ENCODE measurements at regions not wholly inside any gene's neighbourhood (a gene's known extent, or its start where the extent isn't known, plus 50 kb on each side); places are given as distances from the start of the nearest gene placed in this dataset.

GRCh38 chrX:134741746-134742145, 55.3 kb downstream of the PABIR2 start:
- TF ChIP-seq FOXP2 (optimal IDR thresholded peaks at IDR 0.05; ENCODE audit: borderline replicate concordance, extremely low read depth, extremely low read length, insufficient read depth) (no peak), POLR2AphosphoS5 (IDR thresholded peaks at IDR 0.05; ENCODE audit: low read depth, low read length) (no peak), TAF1 (IDR thresholded peaks at IDR 0.05; ENCODE audit: borderline replicate concordance, insufficient read depth, low read length) (no peak), REST (IDR thresholded peaks at IDR 0.05; ENCODE audit: insufficient read depth in 1 of 2, low read depth in 2 of 2, low read length in 2 of 2) (no peak), SIN3A (IDR thresholded peaks at IDR 0.05; ENCODE audit: borderline replicate concordance, insufficient read depth, low read length) (no peak)

- TF ChIP-seq SIN3A (IDR thresholded peaks at IDR 0.05; ENCODE audit: borderline replicate concordance, insufficient read depth, low read length) (no peak), POLR2AphosphoS5 (IDR thresholded peaks at IDR 0.05; ENCODE audit: low read depth, low read length) (no peak), FOXP2 (optimal IDR thresholded peaks at IDR 0.05; ENCODE audit: borderline replicate concordance, extremely low read depth, extremely low read length, insufficient read depth) (no peak), REST (IDR thresholded peaks at IDR 0.05; ENCODE audit: insufficient read depth in 1 of 2, low read depth in 2 of 2, low read length in 2 of 2) (no peak)
Observed at GRCh38 chrX:134738986-134739740, 57.8 kb downstream of the PABIR2 start.

- no peak for TF ChIP-seq TAF1 (IDR thresholded peaks at IDR 0.05; ENCODE audit: borderline replicate concordance, insufficient read depth, low read length)
- no peak for TF ChIP-seq FOXP2 (optimal IDR thresholded peaks at IDR 0.05; ENCODE audit: borderline replicate concordance, extremely low read depth, extremely low read length, insufficient read depth)
- no peak for TF ChIP-seq REST (IDR thresholded peaks at IDR 0.05; ENCODE audit: insufficient read depth in 1 of 2, low read depth in 2 of 2, low read length in 2 of 2)
- TF ChIP-seq POLR2AphosphoS5 (IDR thresholded peaks at IDR 0.05; ENCODE audit: low read depth, low read length) = no peak
- no peak for TF ChIP-seq SIN3A (IDR thresholded peaks at IDR 0.05; ENCODE audit: borderline replicate concordance, insufficient read depth, low read length)
Observed at GRCh38 chrX:134738445-134738844, 58.6 kb downstream of the PABIR2 start.

- TF ChIP-seq SIN3A (IDR thresholded peaks at IDR 0.05; ENCODE audit: borderline replicate concordance, insufficient read depth, low read length) (no peak), REST (IDR thresholded peaks at IDR 0.05; ENCODE audit: insufficient read depth in 1 of 2, low read depth in 2 of 2, low read length in 2 of 2) (no peak), FOXP2 (optimal IDR thresholded peaks at IDR 0.05; ENCODE audit: borderline replicate concordance, extremely low read depth, extremely low read length, insufficient read depth) (no peak), TAF1 (IDR thresholded peaks at IDR 0.05; ENCODE audit: borderline replicate concordance, insufficient read depth, low read length) (no peak), POLR2AphosphoS5 (IDR thresholded peaks at IDR 0.05; ENCODE audit: low read depth, low read length) (no peak)
Observed at GRCh38 chrX:134737721-134738369, 59.2 kb downstream of the PABIR2 start.

Data from PFSK-1 (cell line).